ENCODE measurements at regions not wholly inside any gene's neighbourhood (a gene's known extent, or its start where the extent isn't known, plus 50 kb on each side); places are given as distances from the start of the nearest gene placed in this dataset.

DNA sequence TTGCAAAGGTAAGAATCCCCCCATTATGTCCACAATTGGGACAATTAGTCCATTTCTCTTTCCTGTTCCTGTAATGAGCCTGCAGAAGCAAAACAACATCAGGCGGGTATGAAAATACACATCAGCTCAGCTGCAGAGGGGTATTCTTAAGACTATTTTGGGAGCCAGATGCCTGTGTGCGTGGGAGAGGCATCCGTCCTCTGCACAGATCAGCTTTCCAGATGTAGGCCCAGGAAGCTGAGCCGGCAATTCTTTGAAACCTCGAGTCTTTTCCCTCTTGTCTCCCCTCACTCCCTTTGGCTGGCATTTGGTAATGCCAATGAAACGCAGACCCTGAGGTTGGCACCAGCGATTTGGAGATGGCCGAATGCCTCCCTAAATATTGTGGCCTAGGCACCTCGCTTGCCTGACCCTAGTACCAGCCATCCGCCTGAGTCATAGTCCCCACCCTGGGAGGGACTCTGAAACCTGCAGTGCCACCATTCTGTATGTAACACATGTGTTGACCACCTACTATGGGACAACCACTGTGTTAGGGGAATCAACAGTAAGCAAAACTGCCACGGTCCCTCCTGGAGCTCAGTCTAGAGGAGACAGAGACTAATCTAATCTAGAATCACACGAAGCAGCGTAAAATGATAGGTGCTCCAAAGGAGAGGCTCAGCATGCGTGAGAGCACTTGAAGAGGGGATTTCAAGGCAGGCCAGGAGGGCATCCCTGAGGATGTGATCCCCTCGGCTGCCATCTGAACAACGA is 603.0 kb downstream of the MATN1 start:
- H3K36me3 ChIP-seq = no peaks in the 10 kb centered on the region
- DNase-seq = no peak
- no peak overlapping the region for H3K27ac ChIP-seq
- H3K9me3 ChIP-seq (ENCODE audit: severe bottlenecking) = no peaks in the 10 kb centered on the region
- no peak overlapping the region for H3K4me3 ChIP-seq (ENCODE audit: low read depth, low read length)
- no peaks in the 10 kb centered on the region for H3K27me3 ChIP-seq (ENCODE audit: insufficient read depth, low read depth, severe bottlenecking)
- no peak for TF ChIP-seq CTCF (IDR thresholded peaks at IDR 0.05; ENCODE audit: low read depth, low read length)

GRCh38 chr1:30117685-30118084 is 605.7 kb downstream of the MATN1 start:
- no peak for DNase-seq
- no peak for TF ChIP-seq CTCF (IDR thresholded peaks at IDR 0.05; ENCODE audit: low read depth, low read length)
- H3K36me3 ChIP-seq = no peaks in the 10 kb centered on the region
- H3K9me3 ChIP-seq (ENCODE audit: severe bottlenecking) = no peaks in the 10 kb centered on the region
- H3K27me3 ChIP-seq (ENCODE audit: insufficient read depth, low read depth, severe bottlenecking) = no peaks in the 10 kb centered on the region
- no peak overlapping the region for H3K27ac ChIP-seq
- no peak overlapping the region for H3K4me3 ChIP-seq (ENCODE audit: low read depth, low read length)

- H3K27ac ChIP-seq = no peak overlapping the region
- H3K4me3 ChIP-seq (ENCODE audit: low read depth, low read length) = no peak overlapping the region
- peak; percentile 83 for TF ChIP-seq CTCF (IDR thresholded peaks at IDR 0.05; ENCODE audit: low read depth, low read length)
- H3K27me3 ChIP-seq (ENCODE audit: insufficient read depth, low read depth, severe bottlenecking) = no peaks in the 10 kb centered on the region
- H3K36me3 ChIP-seq = no peaks in the 10 kb centered on the region
- DNase-seq = peak; percentile 74
- H3K9me3 ChIP-seq (ENCODE audit: severe bottlenecking) = no peaks in the 10 kb centered on the region
Measured at GRCh38 chr1:30111431-30111830, 612.0 kb downstream of the MATN1 start.

DNA sequence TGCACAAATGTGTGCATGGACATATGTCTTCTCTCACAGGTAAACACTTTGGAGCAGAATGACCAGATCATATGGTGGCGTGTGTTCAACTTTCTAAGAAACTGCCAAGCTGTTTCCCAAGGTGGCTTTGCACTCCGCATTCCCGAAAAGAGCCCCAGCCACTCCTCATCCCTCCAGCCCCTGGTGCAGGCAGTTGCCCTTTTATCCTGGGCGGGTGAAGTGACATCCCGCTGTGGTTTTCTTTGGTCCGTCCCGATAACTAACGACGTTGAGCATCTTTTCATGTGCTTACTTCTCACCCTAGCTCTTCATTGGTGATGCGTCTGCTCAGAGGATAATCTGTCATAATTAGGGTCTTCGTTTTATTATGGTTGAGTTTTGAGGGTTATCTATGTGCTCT is 612.5 kb downstream of the MATN1 start:
- no peak for TF ChIP-seq CTCF (IDR thresholded peaks at IDR 0.05; ENCODE audit: low read depth, low read length)
- H3K27me3 ChIP-seq (ENCODE audit: insufficient read depth, low read depth, severe bottlenecking) = no peaks in the 10 kb centered on the region
- no peak overlapping the region for H3K4me3 ChIP-seq (ENCODE audit: low read depth, low read length)
- H3K9me3 ChIP-seq (ENCODE audit: severe bottlenecking) = no peaks in the 10 kb centered on the region
- H3K36me3 ChIP-seq = no peaks in the 10 kb centered on the region
- no peak for DNase-seq
- no peak overlapping the region for H3K27ac ChIP-seq

GRCh38 chr1:30109853-30110252 is 613.5 kb downstream of the MATN1 start:
- no peaks in the 10 kb centered on the region for H3K9me3 ChIP-seq (ENCODE audit: severe bottlenecking)
- no peaks in the 10 kb centered on the region for H3K36me3 ChIP-seq
- TF ChIP-seq CTCF (IDR thresholded peaks at IDR 0.05; ENCODE audit: low read depth, low read length) = no peak
- no peaks in the 10 kb centered on the region for H3K27me3 ChIP-seq (ENCODE audit: insufficient read depth, low read depth, severe bottlenecking)
- no peak overlapping the region for H3K4me3 ChIP-seq (ENCODE audit: low read depth, low read length)
- no peak for DNase-seq
- H3K27ac ChIP-seq = no peak overlapping the region

GRCh38 chr1:30108186-30108585 is 615.2 kb downstream of the MATN1 start:
- Histone ChIP-seq H3K4me3 (ENCODE audit: low read depth, low read length) (no peak overlapping the region), H3K9me3 (ENCODE audit: severe bottlenecking) (no peaks in the 10 kb centered on the region), H3K36me3 (no peaks in the 10 kb centered on the region), H3K27me3 (ENCODE audit: insufficient read depth, low read depth, severe bottlenecking) (no peaks in the 10 kb centered on the region), H3K27ac (no peak overlapping the region)
- no peak for TF ChIP-seq CTCF (IDR thresholded peaks at IDR 0.05; ENCODE audit: low read depth, low read length)
- no peak for DNase-seq
